Transverse colon (tissue), 4 donors: ENCODE measurements at regions not wholly inside any gene's neighbourhood (a gene's known extent, or its start where the extent isn't known, plus 50 kb on each side); places are given as distances from the start of the nearest gene placed in this dataset.

Source experiments
- DNase-seq: peaks from one replicate; pipeline ENCODE4 v3.0.0-alpha.2; 2019
- H3K27ac ChIP-seq, 4 donors: fragments of 200-600 bp; sonication (generic); 2 replicates each; pipeline ENCODE4 v1.5.1; 2016 to 2018; ENCODE audit warnings: inconsistent platforms in 4 of 4
- H3K27me3 ChIP-seq: fragments of 200-600 bp; sonication (generic); 2 replicates; pipeline ENCODE4 v1.5.1; 2017; ENCODE audit warnings: inconsistent platforms
- H3K36me3 ChIP-seq, 4 donors: fragments of 200-600 bp; sonication (generic); 2 replicates each; pipeline ENCODE4 v1.5.1; 2017 to 2019; ENCODE audit warnings: inconsistent platforms in 4 of 4
- H3K4me1 ChIP-seq, 4 donors: fragments of 200-600 bp; sonication (generic); 2 replicates each; pipeline ENCODE4 v1.5.1; 2017 to 2020; ENCODE audit warnings: inconsistent platforms in 4 of 4
- H3K4me3 ChIP-seq, 4 donors: fragments of 200-600 bp; sonication (generic); 1 replicate in 1 of 4; 2 replicates in 3 of 4; pipeline versions ENCODE4 v1.5.1 to v1.6.1; 2017 to 2019; ENCODE audit warnings: inconsistent platforms in 4 of 4
- H3K9me3 ChIP-seq, 2 donors: fragments of 200-600 bp; sonication (generic); 2 replicates each; pipeline ENCODE4 v1.5.1; 2017 to 2019; ENCODE audit warnings: inconsistent platforms in 2 of 2
- EP300 ChIP-seq: sonication (generic); formaldehyde crosslinking; IDR thresholded peaks from one replicate; pipeline ENCODE4 v1.6.1; 2017; ENCODE audit warnings: antibody characterized with exemption, low read depth
- POLR2A ChIP-seq: fragments of 450-650 bp; IDR thresholded peaks from one replicate; pipeline ENCODE4 v1.6.1; 2016; ENCODE audit warnings: antibody characterized with exemption, mild to moderate bottlenecking, moderate library complexity
- POLR2AphosphoS5 ChIP-seq, 3 donors: sonication (generic); formaldehyde crosslinking; IDR thresholded peaks; one replicate each; pipeline ENCODE4 v1.6.1; 2016; ENCODE audit warnings: antibody characterized with exemption in 3 of 3
- WGBS, 2 donors: methylation state at CpG; one replicate each; pipeline ENCODE4 v1.1.5; 2018; ENCODE audit warnings: low coverage in 1 of 2; 5-methylcytosine and 5-hydroxymethylcytosine counted together
- in situ Hi-C, 4 donors: fragments of 200-750 bp; cut with MboI; loops; one replicate each; pipeline versions ENCODE4 v1.15.0 to v1.15.1; 2017; ENCODE audit warnings: low sequenced_read_pairs in 3 of 4, low pct_ligation_motif_present in 1 of 4, low pct_unique_long_range_greater_than_20kb in 1 of 4
- intact Hi-C: fragments of 100-400 bp; cut with DNase I; formaldehyde crosslinking; loops from one replicate; pipeline ENCODE4 v1.15.1; 2023; ENCODE audit warnings: low total_unique reads
- TF ChIP-seq, protein P1 (sequence below), 5 experiments: fragments of 200-600 bp in 3 of 5; fragments of 450-650 bp in 2 of 5; sonication (generic) in 3 of 5; IDR thresholded peaks; 1 replicate in 2 of 5; 2 replicates in 3 of 5; pipeline ENCODE4 v1.5.1; 2016 to 2017; ENCODE audit warnings: antibody characterized with exemption in 5 of 5, inconsistent platforms in 3 of 5, mild to moderate bottlenecking in 2 of 5, moderate library complexity in 1 of 5

DNA sequence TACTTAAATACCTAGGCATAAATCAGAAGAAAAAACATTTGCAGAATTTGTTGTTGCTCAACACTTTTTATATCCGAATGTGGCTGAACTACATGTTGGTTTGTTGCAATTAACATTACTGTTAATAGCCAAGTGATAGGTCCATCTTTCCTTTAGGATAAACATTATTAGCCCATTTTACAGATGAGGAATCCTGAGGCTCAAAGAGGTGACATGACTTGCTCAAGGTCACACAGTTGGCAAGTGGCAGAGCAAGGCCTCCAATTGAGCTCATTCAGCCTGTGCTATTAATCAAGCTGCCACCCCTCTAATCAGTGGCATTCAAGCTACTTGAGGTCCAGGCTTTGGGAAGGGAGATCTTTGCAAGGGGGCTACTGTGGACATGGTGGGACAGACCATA is 125.8 kb upstream of the ATP2B2 start:
- TF ChIP-seq EP300 (no peak), POLR2A (no peak), POLR2AphosphoS5 (IDR thresholded peaks at IDR 0.05) (no peak)
- TF ChIP-seq, protein P1, sequence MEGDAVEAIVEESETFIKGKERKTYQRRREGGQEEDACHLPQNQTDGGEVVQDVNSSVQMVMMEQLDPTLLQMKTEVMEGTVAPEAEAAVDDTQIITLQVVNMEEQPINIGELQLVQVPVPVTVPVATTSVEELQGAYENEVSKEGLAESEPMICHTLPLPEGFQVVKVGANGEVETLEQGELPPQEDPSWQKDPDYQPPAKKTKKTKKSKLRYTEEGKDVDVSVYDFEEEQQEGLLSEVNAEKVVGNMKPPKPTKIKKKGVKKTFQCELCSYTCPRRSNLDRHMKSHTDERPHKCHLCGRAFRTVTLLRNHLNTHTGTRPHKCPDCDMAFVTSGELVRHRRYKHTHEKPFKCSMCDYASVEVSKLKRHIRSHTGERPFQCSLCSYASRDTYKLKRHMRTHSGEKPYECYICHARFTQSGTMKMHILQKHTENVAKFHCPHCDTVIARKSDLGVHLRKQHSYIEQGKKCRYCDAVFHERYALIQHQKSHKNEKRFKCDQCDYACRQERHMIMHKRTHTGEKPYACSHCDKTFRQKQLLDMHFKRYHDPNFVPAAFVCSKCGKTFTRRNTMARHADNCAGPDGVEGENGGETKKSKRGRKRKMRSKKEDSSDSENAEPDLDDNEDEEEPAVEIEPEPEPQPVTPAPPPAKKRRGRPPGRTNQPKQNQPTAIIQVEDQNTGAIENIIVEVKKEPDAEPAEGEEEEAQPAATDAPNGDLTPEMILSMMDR (IDR thresholded peaks at IDR 0.05), result no peak
- 90% methylated on average over 1 of the region's 1 CpG; no CpG with 5 or more reads in 1 of the 2 donors for WGBS, 2 donors
- intact Hi-C loops (no loop called here), in situ Hi-C loops (no loop called here)
- Histone ChIP-seq H3K9me3 (no peaks in the 10 kb centered on the region), H3K4me3 (no peak overlapping the region), H3K27ac (no peak overlapping the region), H3K36me3 (no peaks in the 10 kb centered on the region), H3K27me3 (no peaks in the 10 kb centered on the region), H3K4me1 (no peaks in the 10 kb centered on the region)
- DNase-seq, result no peak

DNA sequence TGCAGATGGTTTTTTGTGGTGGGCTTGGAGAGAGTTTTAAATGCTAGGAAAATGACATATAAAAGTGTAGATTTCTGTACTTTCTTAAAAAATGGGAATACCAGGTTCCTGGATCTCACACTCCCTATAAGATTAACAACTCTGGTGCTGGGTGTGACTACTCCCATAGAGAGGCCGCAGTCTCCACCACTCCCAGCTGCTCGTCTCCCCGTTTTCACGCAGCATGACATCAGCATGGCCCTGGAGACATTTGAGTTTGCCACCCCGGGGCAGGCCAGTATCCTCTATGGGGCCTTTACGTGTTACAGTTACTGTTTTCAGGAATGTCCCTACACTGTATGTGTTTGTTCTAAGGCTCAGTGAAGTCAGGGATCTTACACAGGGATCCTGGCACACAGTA is 126.7 kb upstream of the ATP2B2 start:
- no peaks in the 10 kb centered on the region for H3K9me3 ChIP-seq
- no peaks in the 10 kb centered on the region for H3K27me3 ChIP-seq
- DNase-seq, result no peak
- in situ Hi-C loops (no loop called here), intact Hi-C loops (no loop called here)
- 69 to 79% methylated on average over 4 to 6 of the region's 6 CpGs for WGBS, 2 donors
- no peak overlapping the region for H3K4me3 ChIP-seq
- no peaks in the 10 kb centered on the region for H3K36me3 ChIP-seq
- TF ChIP-seq, protein P1 (IDR thresholded peaks at IDR 0.05), result no peak
- no peak for TF ChIP-seq POLR2A
- no peak for TF ChIP-seq EP300
- TF ChIP-seq POLR2AphosphoS5 (IDR thresholded peaks at IDR 0.05), result no peak
- no peak overlapping the region for H3K27ac ChIP-seq
- H3K4me1 ChIP-seq, result no peaks in the 10 kb centered on the region

DNA sequence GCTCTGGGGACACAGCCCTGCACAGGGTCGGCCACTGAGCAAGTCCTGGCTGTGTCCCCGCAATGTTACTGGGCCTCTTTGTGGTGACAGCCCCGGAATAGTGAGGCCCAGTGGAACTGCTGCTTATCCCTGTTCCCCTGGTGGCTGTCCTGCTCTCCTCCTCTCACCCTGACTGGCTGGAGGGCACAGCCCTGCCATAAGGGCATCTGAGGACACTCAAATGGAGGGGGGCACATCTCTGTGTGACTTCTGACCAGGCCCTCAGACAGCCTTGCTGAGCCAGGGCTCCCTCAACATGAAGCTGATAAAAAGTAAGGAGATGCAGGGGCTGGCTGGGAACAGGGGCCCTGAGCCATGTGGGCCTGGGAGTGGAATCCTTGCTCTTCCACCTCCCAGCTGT is 127.4 kb upstream of the ATP2B2 start:
- Histone ChIP-seq H3K36me3 (no peaks in the 10 kb centered on the region), H3K27ac (no peak overlapping the region), H3K4me1 (no peaks in the 10 kb centered on the region), H3K9me3 (no peaks in the 10 kb centered on the region), H3K27me3 (no peaks in the 10 kb centered on the region), H3K4me3 (no peak overlapping the region)
- TF ChIP-seq POLR2A (no peak), EP300 (no peak), POLR2AphosphoS5 (IDR thresholded peaks at IDR 0.05) (no peak)
- TF ChIP-seq, protein P1 (IDR thresholded peaks at IDR 0.05), result no peak
- in situ Hi-C loops (no loop called here), intact Hi-C loops (no loop called here)
- no peak for DNase-seq
- 74% methylated on average over 3 of the region's 3 CpGs; no CpG with 5 or more reads in 1 of the 2 donors for WGBS, 2 donors

DNA sequence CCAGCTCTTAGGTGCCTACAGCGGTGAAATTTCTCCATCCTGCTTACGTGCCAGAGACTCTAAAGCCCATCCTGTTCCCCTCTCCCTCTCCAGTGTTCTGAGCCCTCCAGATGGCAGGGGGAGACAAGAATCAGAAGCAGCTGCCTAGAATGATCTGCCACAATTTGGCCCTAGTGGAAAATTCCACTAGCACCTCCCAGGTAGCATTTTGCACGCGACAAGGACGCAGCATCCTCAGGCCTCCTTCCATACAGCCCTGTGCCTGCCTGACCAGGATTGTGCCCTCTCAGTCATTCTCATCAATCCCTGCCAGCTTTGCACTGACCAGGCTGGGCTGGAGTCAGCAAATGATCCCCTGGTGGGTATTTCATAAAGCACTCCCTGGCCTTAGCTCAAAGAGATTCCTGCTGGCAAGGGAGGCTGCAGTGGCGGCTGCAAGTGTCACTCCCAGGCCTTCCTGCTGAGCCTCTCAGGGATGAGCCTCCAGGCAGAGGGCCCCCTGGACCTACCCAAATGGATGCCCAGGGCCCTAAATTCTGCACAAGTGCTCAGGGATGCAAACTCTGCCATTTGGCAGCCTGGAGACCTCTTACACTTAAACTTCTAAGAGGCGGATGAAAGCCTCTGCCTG is 130.2 kb upstream of the ATP2B2 start:
- Histone ChIP-seq H3K9me3 (peaks cover 0 to 4% of the 10 kb centered on the region in 2 donors), H3K27ac (no peak overlapping the region), H3K27me3 (no peaks in the 10 kb centered on the region), H3K36me3 (no peaks in the 10 kb centered on the region), H3K4me1 (no peaks in the 10 kb centered on the region), H3K4me3 (no peak overlapping the region)
- DNase-seq, result no peak
- in situ Hi-C loops, result no loop called here
- intact Hi-C loops, result no loop called here
- TF ChIP-seq POLR2A (no peak), POLR2AphosphoS5 (IDR thresholded peaks at IDR 0.05) (no peak), EP300 (no peak)
- 90% methylated on average over 2 to 7 of the region's 7 CpGs for WGBS, 2 donors

DNA sequence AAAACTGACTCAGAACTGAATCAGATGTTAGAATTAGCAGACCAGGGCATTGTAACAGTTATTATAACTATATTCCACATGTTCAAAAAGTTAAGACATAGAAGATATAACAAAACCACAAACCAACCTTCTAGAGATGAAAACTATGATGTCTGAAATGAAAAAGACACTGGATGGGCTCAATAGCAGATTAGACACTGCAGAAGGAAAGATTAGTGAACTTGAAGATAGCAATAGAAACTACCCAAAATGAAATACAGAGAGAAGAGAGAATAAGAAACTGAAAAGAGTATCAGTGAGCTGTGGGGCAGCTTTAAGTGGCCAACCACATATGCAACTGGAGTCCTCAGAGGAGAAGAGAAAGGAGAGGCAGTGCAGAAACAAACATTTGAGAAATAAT is 132.0 kb upstream of the ATP2B2 start:
- no peaks in the 10 kb centered on the region for H3K4me1 ChIP-seq
- intact Hi-C loops, result no loop called here
- H3K9me3 ChIP-seq, result peaks cover 0 to 4% of the 10 kb centered on the region in 2 donors
- H3K27ac ChIP-seq, result no peak overlapping the region
- no peak for DNase-seq
- H3K36me3 ChIP-seq, result no peaks in the 10 kb centered on the region
- no peak overlapping the region for H3K4me3 ChIP-seq
- H3K27me3 ChIP-seq, result no peaks in the 10 kb centered on the region
- TF ChIP-seq POLR2A (no peak), EP300 (no peak), POLR2AphosphoS5 (IDR thresholded peaks at IDR 0.05) (no peak)
- TF ChIP-seq, protein P1 (IDR thresholded peaks at IDR 0.05), result no peak
- in situ Hi-C loops, result no loop called here
